Panc1 (cell line): ENCODE measurements at regions not wholly inside any gene's neighbourhood (a gene's known extent, or its start where the extent isn't known, plus 50 kb on each side); places are given as distances from the start of the nearest gene placed in this dataset.

Source experiments
- POLR2AphosphoS5 ChIP-seq: IDR thresholded peaks from 2 replicates; pipeline ENCODE4 v1.6.1; 2012; ENCODE audit warnings: mild to moderate bottlenecking, low read depth, low read length, moderate library complexity
- TF ChIP-seq, protein P1 (sequence below): fragments of 450-650 bp; IDR thresholded peaks from 2 replicates; pipeline ENCODE4 v1.5.1; 2017; ENCODE audit warnings: mild to moderate bottlenecking

DNA sequence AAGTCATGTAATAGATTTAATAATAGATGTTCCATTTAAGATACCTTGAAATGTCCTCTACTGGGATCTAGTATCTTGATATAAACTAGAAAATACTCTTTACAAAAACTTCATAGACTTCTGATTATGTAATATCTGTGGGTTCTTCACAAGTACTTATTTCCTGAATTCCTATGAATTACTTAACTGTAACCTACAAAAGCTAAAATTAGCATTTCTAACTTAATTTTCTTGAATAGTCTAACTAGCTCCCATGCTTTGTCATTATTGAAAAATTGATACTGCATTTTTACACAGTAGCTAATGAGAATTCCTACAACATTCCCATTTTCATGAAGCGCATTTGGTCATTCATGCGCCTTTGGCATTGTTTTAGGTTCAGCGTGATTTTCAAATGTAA, 1828.2 kb downstream of the MAT2B start:
- TF ChIP-seq POLR2AphosphoS5 = no peak
- TF ChIP-seq, protein P1, sequence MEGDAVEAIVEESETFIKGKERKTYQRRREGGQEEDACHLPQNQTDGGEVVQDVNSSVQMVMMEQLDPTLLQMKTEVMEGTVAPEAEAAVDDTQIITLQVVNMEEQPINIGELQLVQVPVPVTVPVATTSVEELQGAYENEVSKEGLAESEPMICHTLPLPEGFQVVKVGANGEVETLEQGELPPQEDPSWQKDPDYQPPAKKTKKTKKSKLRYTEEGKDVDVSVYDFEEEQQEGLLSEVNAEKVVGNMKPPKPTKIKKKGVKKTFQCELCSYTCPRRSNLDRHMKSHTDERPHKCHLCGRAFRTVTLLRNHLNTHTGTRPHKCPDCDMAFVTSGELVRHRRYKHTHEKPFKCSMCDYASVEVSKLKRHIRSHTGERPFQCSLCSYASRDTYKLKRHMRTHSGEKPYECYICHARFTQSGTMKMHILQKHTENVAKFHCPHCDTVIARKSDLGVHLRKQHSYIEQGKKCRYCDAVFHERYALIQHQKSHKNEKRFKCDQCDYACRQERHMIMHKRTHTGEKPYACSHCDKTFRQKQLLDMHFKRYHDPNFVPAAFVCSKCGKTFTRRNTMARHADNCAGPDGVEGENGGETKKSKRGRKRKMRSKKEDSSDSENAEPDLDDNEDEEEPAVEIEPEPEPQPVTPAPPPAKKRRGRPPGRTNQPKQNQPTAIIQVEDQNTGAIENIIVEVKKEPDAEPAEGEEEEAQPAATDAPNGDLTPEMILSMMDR = no peak
